CMK (cell line): ENCODE measurements at regions not wholly inside any gene's neighbourhood (a gene's known extent, or its start where the extent isn't known, plus 50 kb on each side); places are given as distances from the start of the nearest gene placed in this dataset.
A peak's percentile ranks its signal among the peaks of the same experiment; 100 is the strongest.

Source experiments
- DNase-seq: peaks from one replicate; pipeline ENCODE4 v3.0.0-alpha.2; 2010; ENCODE audit warnings: low read depth

DNA sequence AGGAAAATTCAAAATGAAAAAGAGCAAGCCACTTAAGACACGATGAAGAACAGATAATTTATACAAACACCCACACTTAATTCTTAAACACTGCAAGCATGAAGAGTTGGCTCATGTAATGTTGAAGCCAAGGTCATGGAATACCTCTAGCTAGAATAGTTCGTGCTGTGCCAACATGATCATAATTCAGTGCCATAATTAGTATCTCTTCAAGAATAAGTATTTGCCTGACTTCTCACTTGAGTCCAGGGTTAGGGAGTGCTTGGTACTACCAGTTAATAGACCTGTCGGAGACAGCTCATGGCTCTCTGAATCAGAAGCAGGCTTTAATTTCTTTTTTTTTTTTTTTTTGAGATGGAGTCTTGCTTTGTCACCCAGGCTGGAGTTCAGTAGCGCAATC, 206.3 kb downstream of the UNC5CL start:
- no peak for DNase-seq

DNA sequence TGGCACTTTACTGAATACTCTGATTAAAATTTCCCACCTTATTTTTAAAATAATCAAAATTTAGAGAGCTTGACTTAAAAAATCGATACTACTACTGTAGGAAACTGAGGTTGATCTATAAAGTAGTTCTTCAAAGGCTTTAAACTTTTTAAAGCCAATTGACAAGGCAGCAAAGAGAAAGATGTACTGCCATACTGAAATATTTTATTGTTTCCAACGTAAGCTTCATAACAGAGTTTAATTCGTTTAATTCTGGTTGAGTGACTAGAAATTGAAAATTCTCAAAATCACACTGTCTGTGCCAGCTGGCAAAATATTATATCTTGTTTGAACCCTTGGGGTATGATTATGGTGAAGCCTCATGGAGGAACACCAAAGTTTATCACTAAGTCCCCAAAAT, 207.6 kb downstream of the UNC5CL start:
- DNase-seq, result no peak

DNA sequence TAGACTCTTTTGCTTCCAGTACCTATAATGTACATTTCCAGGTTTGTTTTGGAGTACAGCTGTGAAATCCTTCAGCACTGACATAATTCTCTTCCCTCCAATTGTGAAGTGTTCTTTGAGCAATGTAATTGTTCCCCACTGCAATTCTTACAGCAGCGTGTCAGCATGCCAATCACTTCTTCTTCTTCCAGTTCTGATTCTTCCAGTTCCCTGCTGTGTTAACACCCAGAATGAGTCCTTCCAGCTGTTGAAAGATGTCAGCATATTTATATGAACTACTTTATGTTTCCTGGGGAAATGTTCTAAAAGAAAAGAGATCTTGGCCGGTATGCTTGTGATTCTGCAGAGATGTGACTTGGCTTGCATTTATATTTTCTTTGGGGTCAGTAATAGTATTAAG, 213.9 kb downstream of the UNC5CL start:
- no peak for DNase-seq

DNA sequence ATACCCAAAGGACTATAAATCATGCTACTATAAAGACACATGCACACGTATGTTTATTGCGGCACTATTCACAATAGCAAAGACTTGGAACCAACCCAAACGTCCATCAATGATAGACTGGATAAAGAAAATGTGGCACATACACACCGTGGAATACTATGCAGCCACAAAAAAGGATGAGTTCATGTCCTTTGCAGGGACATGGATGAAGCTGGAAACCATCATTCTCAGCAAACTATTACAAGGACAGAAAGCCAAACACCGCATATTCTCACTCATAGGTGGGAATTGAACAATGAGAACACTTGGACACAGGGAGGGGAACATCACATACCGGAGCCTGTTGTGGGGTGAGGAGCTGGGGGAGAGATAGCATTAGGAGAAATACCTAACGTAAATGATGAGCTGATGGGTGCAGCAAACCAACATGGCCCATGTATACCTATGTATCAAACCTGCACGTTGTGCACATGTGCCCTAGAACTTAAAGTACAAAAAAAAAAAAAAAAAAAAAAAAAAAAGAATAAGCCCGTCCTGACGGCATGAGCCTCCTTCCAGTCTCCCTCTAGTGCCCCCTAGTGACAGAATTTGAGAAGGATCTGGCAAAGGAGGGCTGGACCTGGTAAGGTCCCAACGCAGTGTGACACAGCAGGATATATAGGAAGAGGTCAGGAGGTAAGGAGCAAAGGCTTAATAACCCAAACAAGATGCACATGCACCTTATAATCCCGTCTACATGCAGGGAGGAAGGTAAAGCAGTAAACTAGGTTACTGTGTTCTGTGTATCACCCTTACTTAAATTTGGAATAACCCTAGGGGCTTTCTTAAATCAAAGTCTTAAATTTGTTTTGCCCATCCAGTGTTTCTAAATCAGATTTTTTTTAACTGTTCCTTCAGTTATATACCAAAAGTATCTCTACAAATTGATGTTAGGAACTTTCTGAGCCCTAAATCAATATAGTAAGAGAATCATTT, 214.8 kb downstream of the UNC5CL start:
- DNase-seq, result peak; percentile 53

DNA sequence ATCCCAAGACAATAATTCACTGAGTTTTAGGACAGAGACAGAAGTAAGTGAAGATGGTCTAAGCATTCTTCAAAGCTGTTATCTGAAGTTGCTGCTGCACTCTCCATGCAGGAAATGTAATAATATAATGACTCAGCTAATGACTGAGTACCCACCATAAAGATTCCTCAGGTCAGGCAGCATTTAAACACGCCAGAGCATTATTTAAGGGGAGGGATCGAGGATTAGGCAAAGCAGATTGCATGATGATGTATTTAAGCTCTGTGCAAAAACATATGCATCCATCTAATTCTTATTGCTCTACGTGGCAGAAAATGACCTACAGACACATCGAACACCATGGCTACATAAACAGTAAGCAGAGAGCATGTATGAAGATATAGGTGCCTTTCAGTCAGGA, 216.4 kb downstream of the UNC5CL start:
- DNase-seq, result no peak

DNA sequence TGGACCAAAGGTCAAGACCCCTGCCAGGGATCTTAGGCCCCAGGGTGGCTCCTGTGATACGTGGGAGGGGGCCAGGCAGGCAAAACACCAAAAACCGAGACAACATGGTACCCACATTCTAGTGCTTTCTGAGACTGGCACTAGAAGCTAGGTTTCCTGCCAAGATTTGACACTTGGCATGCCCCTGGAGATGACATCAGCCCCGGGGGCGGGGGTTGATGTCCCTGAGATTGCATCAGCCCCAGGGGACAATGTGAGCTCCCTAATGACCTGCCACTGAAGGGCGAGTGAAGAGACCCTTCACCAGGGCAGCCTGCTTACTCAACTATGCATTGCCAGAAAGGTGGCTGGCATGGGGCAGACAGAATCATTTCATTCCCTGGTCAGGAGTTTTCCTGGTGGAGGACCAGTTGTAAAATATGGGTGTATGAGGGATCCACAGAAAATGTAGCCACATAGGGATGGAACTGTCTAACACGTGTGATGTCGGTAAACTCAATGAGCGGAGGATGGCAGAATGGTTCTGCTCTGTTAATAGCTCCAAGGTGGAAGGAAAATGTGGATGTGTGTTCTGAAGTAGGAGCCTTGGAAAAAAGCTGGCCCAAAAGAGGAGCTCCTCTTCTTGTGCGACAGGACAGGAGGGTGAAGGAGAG, 219.7 kb downstream of the UNC5CL start:
- no peak for DNase-seq

DNA sequence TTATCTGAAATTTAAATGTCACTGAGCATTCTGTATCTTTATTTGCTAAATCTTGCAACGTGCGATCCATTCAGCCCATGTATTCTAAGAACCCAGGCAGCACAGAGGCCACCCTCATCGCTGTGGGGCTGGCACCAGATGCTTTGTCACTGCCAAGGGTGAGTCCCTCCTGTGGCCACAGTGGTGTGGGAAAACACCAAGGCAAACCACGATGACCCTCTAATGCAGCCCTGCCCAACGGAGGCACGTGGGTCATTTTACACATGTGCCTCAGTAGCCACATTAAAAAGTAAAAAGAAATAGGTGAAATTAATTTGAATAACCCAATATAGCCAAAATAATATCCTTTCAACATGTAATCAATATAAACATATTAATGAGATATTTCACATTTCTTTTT, 221.7 kb downstream of the UNC5CL start:
- no peak for DNase-seq

DNA sequence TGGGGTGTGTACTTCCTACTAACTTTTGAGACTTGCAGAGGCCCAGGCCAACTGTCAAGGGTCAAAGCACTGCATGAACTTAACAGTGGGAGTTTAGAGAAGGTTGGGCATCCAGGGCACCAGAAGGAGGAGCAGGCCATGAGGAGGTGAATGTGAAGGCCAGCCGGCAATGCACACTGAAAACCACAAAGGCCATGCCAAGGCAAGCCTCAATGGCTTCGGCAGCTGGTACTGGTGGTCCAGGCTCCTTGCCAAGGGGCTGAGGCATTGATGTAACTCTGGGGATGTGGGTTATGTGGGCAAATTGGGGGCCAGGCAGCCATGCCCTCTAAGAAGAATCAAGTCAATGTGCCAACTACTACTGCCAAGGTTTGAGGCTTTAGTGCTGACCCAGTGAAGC, 222.4 kb downstream of the UNC5CL start:
- DNase-seq, result no peak

DNA sequence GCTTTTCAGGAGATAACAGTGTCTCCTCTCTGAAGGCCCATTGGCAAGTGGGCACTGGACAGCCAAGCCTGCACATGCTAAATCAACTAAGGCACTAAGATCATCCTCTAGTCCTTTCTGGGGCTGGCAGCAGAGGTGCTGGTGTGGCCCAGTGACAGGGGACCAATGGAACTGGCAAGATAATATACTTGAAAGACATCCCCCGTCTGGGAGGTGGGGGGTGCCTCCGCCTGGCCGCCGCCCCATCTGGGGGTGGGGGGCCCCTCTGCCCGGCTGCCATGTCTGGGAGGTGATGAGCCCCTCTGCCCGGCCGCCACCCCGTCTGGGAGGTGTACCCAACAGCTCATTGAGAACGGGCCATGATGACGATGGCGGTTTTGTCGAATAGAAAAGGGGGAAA, 223.3 kb downstream of the UNC5CL start:
- DNase-seq, result no peak

DNA sequence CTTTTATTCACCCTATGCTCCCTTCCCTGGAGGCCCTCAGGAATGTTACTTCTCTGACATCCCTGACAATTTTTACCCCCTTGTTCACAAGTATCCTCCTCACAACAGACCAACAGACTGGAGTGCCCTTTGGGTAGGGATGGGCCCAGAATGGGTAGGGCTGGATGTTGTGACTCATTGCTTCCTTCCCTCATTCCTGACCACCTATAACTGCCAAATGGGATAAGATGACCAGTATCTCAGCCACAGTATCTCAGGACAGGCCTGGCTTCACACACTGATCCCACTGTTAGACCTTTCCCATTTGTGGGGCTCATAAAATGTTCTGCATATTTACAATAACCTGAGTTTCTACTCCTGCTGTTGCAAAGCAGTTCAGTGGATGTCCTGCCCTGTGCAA, 223.0 kb upstream of the LRFN2 start:
- DNase-seq, result no peak

DNA sequence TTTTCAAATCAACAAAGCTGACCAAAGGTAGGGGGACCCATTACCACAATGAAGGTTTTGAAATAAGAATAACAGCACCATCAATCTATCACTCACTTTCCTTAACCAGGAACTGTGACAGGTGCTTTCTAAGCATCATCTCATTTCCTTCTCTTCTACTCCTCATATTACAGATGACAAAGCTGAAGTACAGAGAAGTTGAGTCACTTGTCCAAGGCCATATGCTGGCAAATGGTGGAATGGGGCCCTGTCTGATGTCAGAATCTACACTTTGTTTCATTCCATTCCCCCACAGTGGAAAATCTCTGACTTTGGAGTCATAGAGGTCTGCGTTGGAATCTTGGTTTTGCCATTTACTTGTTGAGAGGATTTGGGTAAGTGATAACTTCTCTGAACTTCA, 222.5 kb upstream of the LRFN2 start:
- DNase-seq, result no peak

DNA sequence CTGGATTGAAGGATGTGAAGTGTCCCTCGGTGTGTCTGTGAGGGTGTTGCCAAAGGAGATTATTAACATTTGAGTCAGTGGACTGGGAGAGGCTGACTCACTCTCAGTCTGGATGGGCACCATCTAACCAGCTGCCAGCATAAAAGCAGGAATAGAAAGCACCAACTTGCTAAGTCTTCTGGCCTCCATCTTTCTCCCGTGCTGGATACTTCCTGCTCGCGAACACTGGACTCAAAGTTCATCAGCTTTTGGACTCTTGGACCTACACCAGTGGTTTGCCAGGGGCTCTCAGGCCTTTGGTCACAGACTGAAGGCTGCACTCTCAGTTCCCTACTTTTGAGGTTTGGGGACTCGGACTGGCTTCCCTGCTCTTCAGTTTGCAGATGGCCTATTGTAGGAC, 220.3 kb upstream of the LRFN2 start:
- no peak for DNase-seq

DNA sequence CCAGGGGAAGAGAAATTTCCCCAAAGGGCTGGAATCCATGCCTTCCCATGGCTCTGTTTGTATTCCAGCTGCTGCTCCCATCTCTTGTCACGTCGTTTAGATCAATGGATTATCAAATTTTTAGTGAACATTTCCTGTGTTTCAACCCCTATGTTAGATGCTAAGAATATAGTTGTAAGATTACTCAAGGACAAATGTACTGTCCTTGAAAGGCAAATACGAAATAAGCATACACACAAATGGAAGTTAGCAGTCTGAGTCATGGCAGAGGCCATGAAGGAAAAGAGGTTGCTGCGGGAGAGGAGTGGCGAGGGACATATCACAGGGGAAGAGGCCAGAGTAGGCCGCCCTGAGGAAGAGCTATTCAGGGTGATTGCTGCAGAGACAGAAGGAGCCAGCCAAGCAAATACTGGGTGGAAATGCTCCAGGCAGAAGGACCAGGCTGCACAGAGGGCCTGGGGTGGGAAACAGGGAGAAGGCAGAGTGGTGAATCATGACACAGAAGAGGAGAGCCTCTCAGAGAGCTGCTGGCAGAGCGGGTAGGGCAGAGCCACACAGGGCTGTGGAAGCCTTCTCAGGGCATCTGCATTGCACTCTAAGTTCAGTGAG, 219.2 kb upstream of the LRFN2 start:
- no peak for DNase-seq

DNA sequence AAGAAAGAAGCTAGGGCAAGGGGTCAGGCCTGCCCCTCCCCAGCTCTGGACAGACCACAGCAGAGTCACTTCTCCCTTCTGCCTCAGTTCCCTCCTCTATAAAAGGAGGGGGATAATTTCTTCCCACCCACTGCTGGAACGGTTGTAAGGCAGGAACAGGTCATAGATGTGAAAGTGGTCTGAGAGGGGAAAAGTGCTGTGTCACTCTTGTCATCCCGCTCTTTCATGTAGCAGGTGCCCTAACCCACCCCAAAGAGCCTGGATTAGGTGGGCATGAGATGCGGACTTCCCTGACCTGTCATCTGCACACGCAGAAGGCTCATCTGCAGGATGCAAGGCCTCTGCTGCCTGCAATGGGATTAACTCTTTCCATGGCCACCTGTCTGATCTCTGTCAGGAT, 218.2 kb upstream of the LRFN2 start:
- no peak for DNase-seq

DNA sequence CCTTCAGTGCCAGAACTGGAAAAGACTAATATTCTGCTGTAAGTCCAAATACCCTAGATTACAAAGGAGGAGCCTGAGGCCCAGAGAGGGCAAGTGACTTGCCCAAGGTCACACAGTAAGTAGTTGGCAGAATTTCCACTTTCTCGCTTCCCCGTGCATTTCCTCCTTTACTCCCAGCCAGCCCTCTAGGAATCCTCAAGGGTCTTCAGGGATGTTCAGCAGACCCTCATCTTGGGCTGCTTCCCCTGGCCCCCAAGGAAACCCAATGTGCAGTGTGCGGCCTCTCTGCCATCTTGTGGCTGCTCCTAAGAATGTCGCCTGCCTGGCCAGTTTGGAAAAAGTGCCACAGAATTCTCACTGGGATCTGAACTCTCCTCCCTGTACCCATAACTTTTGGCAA, 217.7 kb upstream of the LRFN2 start:
- no peak for DNase-seq

DNA sequence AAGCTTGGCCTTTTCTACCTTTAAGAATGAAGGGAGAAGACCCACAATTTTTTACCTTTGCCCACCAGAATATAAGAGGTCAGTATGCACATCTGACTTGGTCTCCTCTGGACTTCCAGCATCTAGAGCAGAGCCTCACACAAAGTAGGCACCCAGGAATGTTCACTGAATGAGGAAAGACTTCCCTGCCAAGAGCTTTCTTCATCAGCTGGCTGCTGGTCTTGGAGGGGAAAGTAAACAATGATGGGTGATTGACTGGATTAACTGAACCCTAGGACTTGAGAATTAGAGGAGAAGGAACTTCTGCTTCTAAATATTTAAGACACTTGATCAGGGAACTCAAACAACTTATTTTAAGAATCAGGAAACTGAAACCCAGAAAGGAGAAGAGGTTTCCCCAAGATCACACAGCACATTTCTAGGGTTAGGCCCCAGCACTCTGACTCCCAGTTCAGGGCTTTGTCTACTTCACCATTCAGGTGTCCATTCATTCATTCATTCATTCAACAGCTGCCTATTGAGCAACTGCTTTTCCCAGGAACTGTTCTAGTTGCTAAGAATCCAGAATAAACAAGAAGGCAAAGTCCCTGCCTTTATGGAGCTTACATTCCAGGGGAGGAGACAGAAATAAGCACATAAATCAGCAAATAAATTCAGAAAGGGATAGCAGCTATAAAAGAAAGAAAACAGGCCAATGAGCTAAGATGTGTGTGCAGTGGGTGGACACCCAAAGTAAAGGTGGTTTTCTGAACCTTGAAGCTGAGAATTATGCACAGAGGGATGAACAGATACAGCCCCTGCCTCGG, 216.9 kb upstream of the LRFN2 start:
- DNase-seq, result no peak

DNA sequence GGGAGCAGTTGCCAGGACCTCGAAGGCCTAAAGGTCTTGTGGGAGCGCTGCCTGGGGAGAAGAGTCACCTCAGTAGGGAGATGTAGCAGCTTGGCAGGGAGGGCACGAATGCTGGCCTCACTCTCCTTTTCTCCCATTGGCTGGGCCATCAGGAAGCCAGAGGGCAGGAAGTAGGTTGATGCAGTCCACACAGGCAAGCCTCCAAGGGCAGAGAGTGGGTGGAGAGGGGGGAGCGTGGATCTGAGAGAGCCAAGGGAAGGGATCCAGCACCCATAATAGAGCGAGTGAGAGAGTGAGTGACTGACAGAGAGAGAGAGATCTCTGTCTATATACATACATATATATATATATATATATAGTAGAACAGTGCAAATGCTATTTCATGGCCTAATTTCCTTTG, 215.3 kb upstream of the LRFN2 start:
- no peak for DNase-seq

DNA sequence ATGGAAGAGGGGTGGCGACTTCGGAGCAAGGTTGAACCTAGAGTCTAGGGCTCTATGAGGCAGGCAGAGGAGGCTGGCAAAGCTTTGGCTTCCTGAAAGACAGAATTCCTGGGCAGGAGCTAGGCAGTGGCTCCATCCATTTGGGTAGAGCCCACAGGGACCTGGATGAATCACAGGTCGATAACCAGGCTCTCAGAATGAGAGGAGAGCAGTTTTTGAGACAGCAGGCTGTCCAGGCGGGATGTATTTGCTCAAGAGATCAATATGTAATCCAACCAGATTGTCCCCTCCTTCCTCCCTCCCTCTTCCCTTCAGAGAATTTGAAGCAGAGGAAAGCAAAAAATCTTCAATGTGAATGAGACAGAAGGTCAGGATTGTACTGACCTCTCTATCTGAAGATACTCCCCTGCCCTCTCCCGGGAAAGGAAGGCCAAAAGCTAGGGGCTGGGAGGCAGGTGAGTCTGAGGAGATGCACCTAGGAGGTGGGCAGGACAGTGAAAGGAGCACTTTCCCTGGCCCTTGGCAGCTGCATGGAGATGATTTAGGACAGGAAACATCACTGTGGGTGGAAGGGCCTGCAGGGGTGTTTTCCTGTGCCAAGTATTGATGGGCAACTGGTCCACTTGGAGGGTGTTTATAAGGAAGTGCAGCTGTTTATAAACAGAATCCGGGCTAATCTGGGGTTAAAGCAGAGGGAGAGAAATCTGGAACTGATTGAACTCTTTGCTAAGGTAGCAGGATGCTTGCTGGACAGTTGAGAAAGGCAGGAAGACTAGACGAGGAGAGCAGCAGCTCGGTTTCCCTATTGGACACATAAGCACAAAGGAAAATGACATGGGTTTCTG, 212.4 kb upstream of the LRFN2 start:
- DNase-seq, result no peak

DNA sequence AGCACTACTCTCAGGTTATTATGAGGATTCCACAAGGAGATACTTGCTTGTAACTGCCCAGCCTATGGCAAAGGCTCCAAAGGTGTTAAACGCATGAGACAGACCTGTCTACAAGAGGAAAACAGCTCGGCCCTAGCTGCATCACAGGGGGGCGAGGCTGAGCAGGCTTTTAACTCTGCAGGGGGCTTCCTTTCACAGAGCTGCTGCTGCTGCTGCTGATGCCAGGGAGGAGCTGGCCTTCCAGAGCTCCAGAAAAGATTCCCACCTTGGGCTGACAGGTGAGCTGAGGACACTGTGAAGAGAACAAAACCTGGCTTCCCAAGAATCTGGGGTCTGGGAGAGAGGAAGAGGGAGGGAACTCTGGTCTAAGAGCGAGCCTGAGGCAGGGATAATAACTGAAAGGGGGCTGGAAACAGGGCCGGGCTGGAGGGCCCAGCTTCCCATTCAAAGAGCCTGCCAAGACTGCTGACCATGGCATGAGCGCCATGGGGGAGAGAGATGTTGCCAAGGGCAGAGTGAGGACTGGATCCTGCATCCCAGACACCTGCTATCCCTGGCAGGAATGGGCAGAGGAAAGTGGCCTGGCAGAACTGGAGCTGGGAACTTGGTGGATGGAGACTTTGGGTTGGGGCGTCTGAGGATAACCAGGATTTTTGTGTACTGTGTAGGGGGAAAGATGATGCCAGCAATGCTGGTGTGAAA, 211.1 kb upstream of the LRFN2 start:
- DNase-seq, result no peak
